IMR-90 (cell line): ENCODE measurements at regions not wholly inside any gene's neighbourhood (a gene's known extent, or its start where the extent isn't known, plus 50 kb on each side); places are given as distances from the start of the nearest gene placed in this dataset.

Experiments used
- ATAC-seq: fragments of 200-7000 bp; cut with Tn5 transposase; 2 replicates; pipeline ENCODE4 v1.9.1; 2020; ENCODE audit warnings: low read depth, mild to moderate bottlenecking, moderate library complexity
- BruUV-seq: library from RNA; stranded (reverse); fragments of 400-500 nt; replicated peaks from 2 replicates; lab custom pipeline; 2021; lab: Mats Ljungman, UMichigan
- CTCF ChIA-PET: fragments of 300-600 bp; formaldehyde crosslinking; extraction: SDS; loops from one replicate; lab custom pipeline; 2021; ENCODE audit warnings: antibody characterized with exemption; lab: Yijun Ruan, JAX
- POLR2A ChIA-PET: fragments of 300-600 bp; sonication (Branson Sonifier 250); formaldehyde crosslinking; loops from one replicate; lab custom pipeline; 2022; ENCODE audit warnings: antibody characterized with exemption; ENCODE audit not compliant: unreplicated experiment; lab: Charles Lee
- DNase-seq: peaks from one replicate; pipeline ENCODE4 v3.0.0; 2013
- H2AFZ ChIP-seq: replicated peaks from 2 replicates; pipeline ENCODE3; 2013; ENCODE audit warnings: low read length, mild to moderate bottlenecking; ENCODE audit not compliant: poor library complexity
- H2AK5ac ChIP-seq: 2 replicates; pipeline ENCODE4 v1.6.1; 2013; ENCODE audit warnings: low read depth, low read length, inconsistent platforms
- H2AK9ac ChIP-seq: replicated peaks from 2 replicates; pipeline ENCODE3; 2013; ENCODE audit warnings: mild to moderate bottlenecking, low read depth, low read length, moderate library complexity; ENCODE audit not compliant: poor library complexity
- H2BK120ac ChIP-seq: 2 replicates; pipeline ENCODE4 v1.6.1; 2013; ENCODE audit warnings: low read depth, low read length, inconsistent platforms
- H2BK15ac ChIP-seq: 3 replicates; pipeline ENCODE4 v1.6.1; 2013; ENCODE audit warnings: low read depth, low read length, inconsistent platforms
- H2BK20ac ChIP-seq: 2 replicates; pipeline ENCODE4 v1.6.1; 2013; ENCODE audit warnings: low read depth, mild to moderate bottlenecking, inconsistent platforms, low read length, moderate library complexity
- H2BK5ac ChIP-seq: 2 replicates; pipeline ENCODE4 v1.6.1; 2013; ENCODE audit warnings: mild to moderate bottlenecking, low read depth, low read length, inconsistent platforms; ENCODE audit not compliant: poor library complexity, severe bottlenecking
- H3K14ac ChIP-seq: replicated peaks from 2 replicates; pipeline ENCODE4 v1.6.1; 2013; ENCODE audit warnings: low read depth, low read length, inconsistent platforms
- H3K18ac ChIP-seq: 2 replicates; pipeline ENCODE4 v1.6.1; 2013; ENCODE audit warnings: low read depth, low read length, control low read depth
- H3K23ac ChIP-seq: 2 replicates; pipeline ENCODE4 v1.6.1; 2013; ENCODE audit warnings: low read depth, low read length, inconsistent platforms
- H3K27ac ChIP-seq: 2 replicates; pipeline ENCODE4 v1.5.1; 2013; ENCODE audit warnings: mild to moderate bottlenecking, control low read depth, low read length; ENCODE audit not compliant: insufficient read depth
- H3K27me3 ChIP-seq: 2 replicates; pipeline ENCODE4 v1.6.1; 2013; ENCODE audit warnings: low read length; ENCODE audit not compliant: control insufficient read depth, insufficient read depth
- H3K36me3 ChIP-seq: 2 replicates; pipeline ENCODE4 v1.6.1; 2013; ENCODE audit warnings: low read length, mixed read lengths; ENCODE audit not compliant: control insufficient read depth, insufficient read depth
- H3K4ac ChIP-seq: 2 replicates; pipeline ENCODE4 v1.6.1; 2013; ENCODE audit warnings: low read depth, low read length, inconsistent platforms
- H3K4me1 ChIP-seq: 2 replicates; pipeline ENCODE4 v1.6.1; 2013; ENCODE audit warnings: low read length, mixed read lengths; ENCODE audit not compliant: control insufficient read depth, insufficient read depth
- H3K4me2 ChIP-seq: 2 replicates; pipeline ENCODE4 v1.6.1; 2013; ENCODE audit warnings: low read depth, mild to moderate bottlenecking, control low read depth, low read length, moderate library complexity
- H3K4me3 ChIP-seq: 2 replicates; pipeline ENCODE4 v1.5.1; 2013; ENCODE audit warnings: low read depth, mild to moderate bottlenecking, control low read depth, low read length, moderate library complexity; ENCODE audit not compliant: insufficient read depth
- H3K56ac ChIP-seq: 2 replicates; pipeline ENCODE4 v1.6.1; 2013; ENCODE audit warnings: low read length, inconsistent platforms; ENCODE audit not compliant: insufficient read depth; ENCODE audit errors: extremely low read depth
- H3K79me1 ChIP-seq, 2 experiments: 2 replicates each; pipeline ENCODE4 v1.6.1; 2013; ENCODE audit warnings: low read length in 2 of 2, inconsistent platforms in 1 of 2, low read depth in 1 of 2
- H3K9ac ChIP-seq: 2 replicates; pipeline ENCODE4 v1.6.1; 2013; ENCODE audit warnings: low read depth, low read length, control low read depth
- H3K9me1 ChIP-seq: 2 replicates; pipeline ENCODE4 v1.6.1; 2013; ENCODE audit warnings: low read length, inconsistent platforms; ENCODE audit not compliant: insufficient read depth
- H3K9me3 ChIP-seq: 2 replicates; pipeline ENCODE4 v1.6.1; 2013; ENCODE audit warnings: low read length; ENCODE audit not compliant: control insufficient read depth, insufficient read depth
- H4K20me1 ChIP-seq: 2 replicates; pipeline ENCODE4 v1.6.1; 2013; ENCODE audit warnings: low read length, inconsistent platforms; ENCODE audit not compliant: insufficient read depth
- H4K5ac ChIP-seq: 2 replicates; pipeline ENCODE4 v1.6.1; 2013; ENCODE audit warnings: mild to moderate bottlenecking, low read depth, low read length, control low read depth
- H4K8ac ChIP-seq, 2 experiments: 2 replicates each; pipeline ENCODE4 v1.6.1; 2013; ENCODE audit warnings: low read depth in 2 of 2, low read length in 2 of 2, control low read depth in 1 of 2, inconsistent platforms in 1 of 2
- H4K91ac ChIP-seq: 2 replicates; pipeline ENCODE4 v1.6.1; 2013; ENCODE audit warnings: low read depth, low read length, inconsistent platforms; ENCODE audit not compliant: insufficient read depth
- NFE2L2 ChIP-seq: fragments of 150-350 bp; IDR thresholded peaks from 2 replicates; pipeline ENCODE4 v1.6.1; 2016; ENCODE audit warnings: low read depth, mild to moderate bottlenecking, low read length
- RCOR1 ChIP-seq: IDR thresholded peaks from 2 replicates; pipeline ENCODE4 v1.6.1; 2012; ENCODE audit warnings: mild to moderate bottlenecking, low read length, improper control_type of control experiment; ENCODE audit not compliant: insufficient replicate concordance
- WGBS, 2 experiments: methylation state at CpG; one replicate each; pipeline versions ENCODE4 v1.1.5 to v1.1.7; 2013; ENCODE audit warnings: missing lambda C conversion rate in 2 of 2; ENCODE audit not compliant: insufficient read length in 1 of 2; ENCODE audit errors: extremely low coverage in 2 of 2; 5-methylcytosine and 5-hydroxymethylcytosine counted together
- dilution Hi-C: fragments of 300-500 bp; cut with HindIII; formaldehyde crosslinking; loops from one replicate; pipeline ENCODE4 v1.14.3; 2018; ENCODE audit warnings: low sequenced_read_pairs; ENCODE audit not compliant: unreplicated experiment
- in situ Hi-C: fragments of 300-500 bp; cut with MboI; formaldehyde crosslinking; loops from 3 replicates; pipeline ENCODE4 v1.14.3; 2019; ENCODE audit warnings: low sequenced_read_pairs, inconsistent platforms, mixed read lengths
- intact Hi-C: fragments of 100-400 bp; cut with micrococcal nuclease; formaldehyde crosslinking; loops from 2 replicates; pipeline ENCODE4 v1.10.0; 2022

- no TSS peak for BruUV-seq
Measured at GRCh38 chr7:22895828-22896165, 73.1 kb upstream of the TOMM7 start.

More at GRCh38 chr7:22895828-22896165, 73.1 kb upstream of the TOMM7 start:
- no peak overlapping the region for H2AK9ac ChIP-seq
- H2BK120ac ChIP-seq: no peak overlapping the region
- TF ChIP-seq RCOR1 (no peak), NFE2L2 (no peak)
- POLR2A ChIA-PET: no interaction called here
- no peak overlapping the region for H3K4ac ChIP-seq
- H3K9ac ChIP-seq: no peak overlapping the region
- no peaks in the 10 kb centered on the region for H3K9me3 ChIP-seq
- no peak overlapping the region for H3K23ac ChIP-seq
- in situ Hi-C loops (no loop called here), intact Hi-C loops (no loop called here), dilution Hi-C loops (no loop called here)
- H2AFZ ChIP-seq: no peak overlapping the region
- H3K14ac ChIP-seq: 0 out of 2 replicates have a peak overlapping the region, but pooled peaks have one; percentile 3
- no peak overlapping the region for H3K56ac ChIP-seq
- no CpG with 5 or more reads among the region's 2 CpGs for WGBS, 2 experiments
- no peak overlapping the region for H3K4me2 ChIP-seq
- H2BK20ac ChIP-seq: no peak overlapping the region
- H4K8ac ChIP-seq: no peak overlapping the region
- CTCF ChIA-PET: no interaction called here
- H2BK5ac ChIP-seq: no peak overlapping the region
- H4K91ac ChIP-seq: no peak overlapping the region
- H2BK15ac ChIP-seq: no peak overlapping the region
- H3K9me1 ChIP-seq: 0 out of 2 replicates have a peak, but pooled peaks cover 3% of the 10 kb centered on the region
- H4K5ac ChIP-seq: no peak overlapping the region
- ATAC-seq: no peak
- no peak overlapping the region for H3K27ac ChIP-seq
- no peaks in the 10 kb centered on the region for H4K20me1 ChIP-seq
- H3K18ac ChIP-seq: no peak overlapping the region
- H3K4me3 ChIP-seq: no peak overlapping the region
- no peaks in the 10 kb centered on the region for H3K79me1 ChIP-seq
- H3K27me3 ChIP-seq: no peaks in the 10 kb centered on the region
- no peak for DNase-seq
- H3K36me3 ChIP-seq: no peaks in the 10 kb centered on the region
- peaks cover 5% of the 10 kb centered on the region for H3K4me1 ChIP-seq
- no peak overlapping the region for H2AK5ac ChIP-seq
